AG20443 (cell line): ENCODE measurements at regions not wholly inside any gene's neighbourhood (a gene's known extent, or its start where the extent isn't known, plus 50 kb on each side); places are given as distances from the start of the nearest gene placed in this dataset.

Experiments used
- DNase-seq: peaks from one replicate; pipeline ENCODE4 v3.0.0; 2012; ENCODE audit warnings: low spot score, mixed read lengths

DNA sequence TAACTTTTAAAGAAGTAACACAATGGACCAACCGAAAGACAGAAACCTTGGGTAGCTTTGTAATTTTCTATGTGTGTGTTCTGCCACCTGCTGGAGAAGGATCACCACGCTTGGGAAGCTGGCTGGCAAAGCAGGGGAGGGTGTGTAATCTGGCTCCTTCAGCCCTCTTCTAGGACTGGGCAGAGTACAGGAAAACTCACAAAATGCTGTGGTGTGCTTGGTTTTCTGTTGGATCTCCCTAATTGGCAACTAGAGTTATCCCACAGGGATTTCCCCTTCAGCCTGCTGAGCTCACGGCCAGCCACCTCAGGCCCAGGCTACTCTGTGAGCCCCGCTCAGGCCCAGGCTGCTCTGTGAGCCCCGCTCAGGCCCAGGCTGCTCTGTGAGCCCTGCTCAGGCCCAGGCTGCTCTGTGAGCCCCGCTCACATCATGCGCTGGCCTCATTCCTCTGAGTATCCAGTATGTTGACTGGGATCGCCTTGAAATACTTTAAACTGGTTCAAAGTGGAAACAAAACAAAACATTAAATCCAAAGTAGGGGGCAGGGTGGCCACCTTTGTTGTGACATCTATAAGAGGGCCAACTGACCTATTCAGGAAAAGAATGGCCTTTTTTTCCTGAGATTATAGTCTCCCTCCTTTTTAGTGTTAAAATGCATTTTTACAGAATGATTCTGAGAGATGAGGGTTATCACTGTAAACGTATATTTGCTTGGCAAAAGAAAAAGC, 52.0 kb upstream of the RNU6-8 start:
- DNase-seq = peak; percentile 81

DNA sequence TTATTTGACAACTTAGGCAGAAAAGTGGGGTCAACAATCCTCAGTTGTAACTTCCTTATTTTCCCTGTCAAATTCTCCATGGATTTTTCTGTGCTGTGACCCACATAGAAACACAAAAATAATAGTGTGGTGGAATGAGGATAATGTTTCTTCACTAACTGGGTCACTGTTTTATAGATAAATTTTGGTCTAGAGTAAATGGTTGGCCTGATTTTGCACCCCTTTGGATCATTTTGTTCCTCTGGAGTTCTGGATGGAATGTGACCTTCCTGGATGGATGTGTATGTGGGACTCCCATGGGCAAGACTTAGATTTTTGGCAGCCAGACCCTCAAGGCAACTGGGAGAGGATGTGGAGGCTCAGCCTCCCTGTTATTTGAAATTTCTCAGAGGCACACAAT, 52.7 kb upstream of the RNU6-8 start:
- DNase-seq = no peak

DNA sequence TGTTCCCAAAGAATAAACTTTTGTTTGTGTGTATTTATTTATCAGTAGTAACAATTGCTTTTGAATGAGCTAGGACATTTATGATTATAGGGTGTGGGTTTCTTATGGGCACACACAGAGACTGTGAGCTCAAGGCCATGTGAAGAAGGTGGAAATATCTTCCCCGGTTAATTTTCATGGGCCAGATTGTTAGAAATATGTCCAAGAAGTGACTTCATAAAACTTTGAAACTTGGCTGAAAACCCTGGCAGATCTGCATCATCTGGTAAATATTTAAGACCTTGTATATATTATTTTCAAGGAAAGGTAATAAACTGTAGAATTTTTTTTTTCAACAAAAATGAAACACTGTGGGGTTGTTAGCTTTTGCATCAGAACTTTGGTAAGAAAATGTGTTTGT, 53.5 kb upstream of the RNU6-8 start:
- no peak for DNase-seq

DNA sequence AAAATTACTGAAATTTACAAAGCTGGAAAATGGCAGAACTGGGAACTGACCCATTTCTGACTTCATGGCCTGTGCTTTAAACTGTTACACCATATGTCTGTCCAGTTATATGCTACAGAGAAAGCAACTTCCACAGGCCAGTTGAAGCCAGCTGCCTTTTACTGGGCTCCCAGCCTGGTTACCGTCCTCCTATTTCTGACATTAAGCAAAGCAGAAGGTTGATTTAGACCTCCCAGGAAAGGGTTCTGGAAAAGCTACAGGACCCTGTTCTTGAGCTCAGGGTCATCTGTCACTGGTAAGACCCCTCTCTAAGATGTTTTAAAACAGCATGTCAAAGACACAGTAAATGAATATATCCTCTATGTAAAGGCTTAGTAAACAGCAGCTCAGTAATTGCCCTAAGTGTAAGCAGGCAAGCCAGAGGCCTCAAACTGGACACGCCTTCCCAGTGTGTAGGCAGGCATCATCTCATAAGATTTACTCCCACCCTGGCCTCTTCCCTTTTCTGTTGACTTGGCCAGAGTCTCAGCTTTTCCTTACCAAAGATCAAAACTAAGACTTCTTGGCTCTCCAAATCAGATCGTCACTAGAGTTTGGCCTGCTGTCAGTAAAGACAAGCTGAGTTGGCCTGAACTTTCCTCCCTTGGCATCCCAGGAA, 55.4 kb upstream of the RNU6-8 start:
- DNase-seq = no peak

DNA sequence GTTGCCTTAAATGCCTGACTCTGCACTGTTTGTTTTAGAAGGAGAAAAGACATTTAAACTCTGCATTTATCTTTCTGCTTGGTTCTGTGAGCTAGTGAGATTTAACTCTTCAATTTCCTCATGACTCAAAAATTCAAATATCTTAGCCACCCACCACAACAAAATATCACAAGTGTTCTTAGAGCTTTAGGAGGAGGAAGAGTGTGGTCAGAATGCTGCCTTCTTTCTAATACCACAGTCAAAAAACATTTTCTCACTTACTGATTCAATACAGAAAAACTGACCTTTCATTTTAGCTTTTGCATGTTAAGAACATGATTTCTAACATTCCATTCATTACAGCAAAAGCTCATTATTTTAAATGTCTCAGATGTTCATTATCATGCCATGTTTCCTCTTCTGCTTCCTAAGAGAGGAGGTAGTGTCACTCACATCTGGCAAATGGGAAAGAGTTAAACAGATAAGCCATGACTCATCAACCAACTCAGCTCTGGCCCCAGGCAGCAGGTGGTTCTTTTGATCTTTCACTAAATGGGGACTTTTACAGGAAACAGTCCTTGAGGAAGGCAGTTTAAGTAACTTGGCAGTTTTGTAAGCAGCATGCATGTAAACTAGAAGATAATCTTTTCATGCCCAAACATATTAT, 56.4 kb upstream of the RNU6-8 start:
- DNase-seq = peak; percentile 25

DNA sequence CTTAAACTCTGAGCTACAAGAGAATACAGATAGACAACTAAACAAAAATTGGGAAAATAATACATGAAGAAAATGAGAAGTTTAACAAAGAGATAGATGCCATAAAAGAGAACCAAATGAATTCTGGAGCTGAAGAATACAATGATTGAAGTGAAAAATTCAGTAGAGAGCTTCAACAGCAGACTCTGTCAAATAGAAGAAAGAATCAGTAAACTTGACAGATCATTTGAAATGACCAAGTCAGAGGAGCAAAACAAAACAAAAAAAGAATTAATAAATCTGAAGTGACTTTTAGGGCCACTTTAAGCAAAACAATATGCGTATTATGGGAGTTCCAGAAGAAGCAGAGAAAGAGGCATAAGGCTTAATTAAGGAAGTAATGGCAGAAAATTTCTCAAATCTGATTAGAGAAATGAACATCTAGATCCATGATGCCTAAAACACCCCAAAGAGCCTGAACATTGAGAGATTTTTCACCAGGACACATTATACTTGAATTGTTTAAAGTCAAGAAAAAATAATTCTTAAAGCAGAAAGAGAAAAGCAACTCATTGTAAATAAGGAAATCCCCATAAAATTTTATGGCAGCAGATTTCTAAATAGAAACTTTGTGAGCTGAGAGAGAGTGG, 61.0 kb upstream of the RNU6-8 start:
- DNase-seq = no peak

DNA sequence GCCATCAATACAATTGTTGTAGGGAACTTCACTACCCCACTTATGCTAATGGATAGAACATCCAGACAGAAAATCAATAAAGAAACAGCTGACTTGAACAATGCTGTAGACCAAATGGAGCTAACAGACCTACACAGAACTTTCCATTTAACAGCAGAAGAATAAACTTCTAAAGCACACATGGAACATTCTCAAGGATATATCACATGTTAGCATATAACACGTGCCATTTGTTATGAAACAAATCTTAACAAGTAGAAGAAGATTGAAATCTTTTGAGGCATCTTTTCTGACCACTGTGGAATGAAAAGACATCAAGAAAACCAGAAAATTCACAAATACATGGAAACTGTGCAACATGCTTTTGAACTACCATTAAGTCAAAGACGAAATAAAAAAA, 62.5 kb upstream of the RNU6-8 start:
- DNase-seq = no peak

DNA sequence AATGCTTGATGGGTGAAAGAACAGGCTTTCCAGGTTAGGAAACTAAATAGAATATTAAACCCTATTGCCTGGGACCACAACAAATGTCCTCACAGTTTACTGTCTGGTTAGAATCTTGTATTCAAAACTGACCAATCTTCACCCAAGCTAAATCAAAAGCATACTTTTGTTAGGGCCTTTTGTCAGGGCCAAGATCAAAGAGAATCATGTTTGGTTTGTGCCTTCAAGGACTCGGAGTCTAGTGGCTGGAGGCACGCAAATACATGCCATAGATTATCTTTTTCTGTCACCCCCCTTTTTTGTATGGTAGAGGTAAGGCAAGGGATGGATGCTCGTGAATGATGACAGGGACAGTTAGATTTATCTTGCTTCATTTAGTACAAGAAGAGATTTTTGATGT, 51.1 kb upstream of the AKAP6 start:
- DNase-seq = no peak
